HFF-Myc (cell line): ENCODE measurements at regions not wholly inside any gene's neighbourhood (a gene's known extent, or its start where the extent isn't known, plus 50 kb on each side); places are given as distances from the start of the nearest gene placed in this dataset.

Experiments
- DNase-seq: peaks from one replicate; pipeline ENCODE4 v3.0.0-alpha.2; 2011; ENCODE audit warnings: low read depth; ENCODE audit errors: extremely low read depth
- H3K4me3 ChIP-seq: replicated peaks from 2 replicates; pipeline ENCODE4 v1.5.1; 2011; ENCODE audit warnings: low read depth, mild to moderate bottlenecking, control low read depth, low read length
- CTCF ChIP-seq: IDR thresholded peaks from 2 replicates; pipeline ENCODE4 v1.5.1; 2012; ENCODE audit warnings: mild to moderate bottlenecking, low read depth, low read length, control low read depth; ENCODE audit errors: missing control alignments

GRCh38 chr18:28647961-28648360 is 471.0 kb upstream of the CDH2 start:
- no peak for DNase-seq
- no peak for TF ChIP-seq CTCF
- H3K4me3 ChIP-seq: no peak overlapping the region

GRCh38 chr18:28637897-28638296 is 461.0 kb upstream of the CDH2 start:
- no peak for TF ChIP-seq CTCF
- H3K4me3 ChIP-seq: no peak overlapping the region
- no peak for DNase-seq

- H3K4me3 ChIP-seq: no peak overlapping the region
- no peak for TF ChIP-seq CTCF
- DNase-seq: no peak
Observed at GRCh38 chr18:28635530-28635929, 458.6 kb upstream of the CDH2 start.

- H3K4me3 ChIP-seq: no peak overlapping the region
- no peak for TF ChIP-seq CTCF
- DNase-seq: no peak
Observed at GRCh38 chr18:28626756-28627155, 449.8 kb upstream of the CDH2 start.

GRCh38 chr18:28607991-28608390 is 431.1 kb upstream of the CDH2 start:
- no peak for TF ChIP-seq CTCF
- H3K4me3 ChIP-seq: no peak overlapping the region
- DNase-seq: no peak

- H3K4me3 ChIP-seq: no peak overlapping the region
- no peak for TF ChIP-seq CTCF
- no peak for DNase-seq
Observed at GRCh38 chr18:28606686-28607085, 429.8 kb upstream of the CDH2 start.

- TF ChIP-seq CTCF: no peak
- no peak overlapping the region for H3K4me3 ChIP-seq
- no peak for DNase-seq
Observed at GRCh38 chr18:28602391-28602790, 425.5 kb upstream of the CDH2 start.
